ENCODE measurements at regions not wholly inside any gene's neighbourhood (a gene's known extent, or its start where the extent isn't known, plus 50 kb on each side); places are given as distances from the start of the nearest gene placed in this dataset.
"Not testable (repeated sequence)": the region's sequence is repeated elsewhere in the genome, so short reads cannot be mapped to it uniquely, and the experiment has no call there.

DNA sequence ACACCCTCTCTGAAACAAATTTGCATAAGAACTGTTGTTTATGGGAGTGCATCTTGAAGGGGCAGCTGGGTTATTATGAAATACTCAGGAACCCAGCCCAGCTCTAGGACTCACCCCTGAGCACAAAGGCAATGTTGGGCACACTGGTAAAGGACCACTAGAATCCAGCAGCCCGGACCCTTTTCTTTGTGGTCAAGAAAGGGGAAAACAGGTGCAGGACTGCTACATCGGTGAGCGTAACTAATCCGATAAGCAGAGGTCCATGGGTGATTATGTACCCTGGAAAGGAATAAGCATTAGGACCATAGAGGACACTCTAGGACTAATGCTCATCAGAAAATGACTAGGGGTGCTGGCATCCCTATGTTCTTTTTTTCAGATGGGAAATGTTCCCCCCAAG lies 185.0 kb upstream of the GPC6 start:
- H3K27me3 ChIP-seq (ENCODE audit: control insufficient read depth, insufficient read depth, low read length); DNase-seq; H3K36me3 ChIP-seq (replicated peaks; ENCODE audit: control insufficient read depth, insufficient read depth, low read length); H3K4me3 ChIP-seq (ENCODE audit: insufficient read depth, low read depth, low read length): not testable (repeated sequence)

- H3K27me3 ChIP-seq (ENCODE audit: control insufficient read depth, insufficient read depth, low read length) = no peaks in the 10 kb centered on the region
- H3K4me3 ChIP-seq (ENCODE audit: insufficient read depth, low read depth, low read length) = no peak overlapping the region
- no peak for DNase-seq
- no peaks in the 10 kb centered on the region for H3K36me3 ChIP-seq (replicated peaks; ENCODE audit: control insufficient read depth, insufficient read depth, low read length)
Measured at GRCh38 chr13:93045836-93046235, 180.8 kb upstream of the GPC6 start.

DNA sequence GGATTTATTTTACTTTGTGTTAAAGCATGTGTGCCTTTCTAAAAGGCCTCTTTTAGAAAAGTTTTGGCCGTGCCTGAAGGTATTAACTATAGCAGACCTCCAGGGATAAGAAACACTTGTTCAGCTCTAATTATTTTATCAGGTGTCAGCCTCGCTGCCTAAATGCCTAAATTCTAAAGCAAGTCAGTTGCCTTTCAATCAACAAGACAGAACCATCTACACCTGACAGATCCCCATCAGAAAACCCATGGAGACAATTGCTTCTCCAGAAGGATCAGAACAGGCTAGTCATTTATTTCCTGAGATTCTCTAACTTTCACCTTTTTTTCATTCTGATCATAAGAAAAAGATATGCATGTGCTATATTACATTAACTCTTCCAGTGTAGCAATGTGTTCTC lies 171.4 kb upstream of the GPC6 start:
- DNase-seq = no peak
- Histone ChIP-seq H3K36me3 (replicated peaks; ENCODE audit: control insufficient read depth, insufficient read depth, low read length) (no peaks in the 10 kb centered on the region), H3K4me3 (ENCODE audit: insufficient read depth, low read depth, low read length) (no peak overlapping the region), H3K27me3 (ENCODE audit: control insufficient read depth, insufficient read depth, low read length) (no peaks in the 10 kb centered on the region)

GRCh38 chr13:93058301-93058700 lies 168.3 kb upstream of the GPC6 start:
- no peaks in the 10 kb centered on the region for H3K36me3 ChIP-seq (replicated peaks; ENCODE audit: control insufficient read depth, insufficient read depth, low read length)
- H3K27me3 ChIP-seq (ENCODE audit: control insufficient read depth, insufficient read depth, low read length) = no peaks in the 10 kb centered on the region
- no peak for DNase-seq
- no peak overlapping the region for H3K4me3 ChIP-seq (ENCODE audit: insufficient read depth, low read depth, low read length)

DNA sequence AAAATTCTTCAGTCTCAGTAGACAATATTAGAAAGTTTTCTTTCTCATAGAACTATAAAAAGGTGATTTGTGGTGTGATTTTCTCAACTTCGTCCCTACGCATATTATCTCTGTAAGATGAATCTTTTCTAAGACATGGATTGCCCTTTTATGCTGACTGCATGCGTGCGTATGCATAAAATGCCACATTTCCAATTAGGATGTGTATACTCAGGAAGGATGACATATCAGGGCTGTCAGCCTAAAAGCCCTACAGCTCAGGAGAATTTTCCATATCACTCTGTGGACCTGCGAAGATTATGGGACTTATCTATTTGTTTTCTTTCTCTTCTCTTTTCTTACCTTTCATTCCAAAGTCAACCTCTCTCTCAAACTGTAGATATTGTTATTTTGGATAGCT lies 166.5 kb upstream of the GPC6 start:
- DNase-seq = no peak
- Histone ChIP-seq H3K27me3 (ENCODE audit: control insufficient read depth, insufficient read depth, low read length) (no peaks in the 10 kb centered on the region), H3K4me3 (ENCODE audit: insufficient read depth, low read depth, low read length) (no peak overlapping the region), H3K36me3 (replicated peaks; ENCODE audit: control insufficient read depth, insufficient read depth, low read length) (no peaks in the 10 kb centered on the region)

GRCh38 chr13:93066187-93066586 lies 160.4 kb upstream of the GPC6 start:
- no peak for DNase-seq
- no peaks in the 10 kb centered on the region for H3K36me3 ChIP-seq (replicated peaks; ENCODE audit: control insufficient read depth, insufficient read depth, low read length)

DNA sequence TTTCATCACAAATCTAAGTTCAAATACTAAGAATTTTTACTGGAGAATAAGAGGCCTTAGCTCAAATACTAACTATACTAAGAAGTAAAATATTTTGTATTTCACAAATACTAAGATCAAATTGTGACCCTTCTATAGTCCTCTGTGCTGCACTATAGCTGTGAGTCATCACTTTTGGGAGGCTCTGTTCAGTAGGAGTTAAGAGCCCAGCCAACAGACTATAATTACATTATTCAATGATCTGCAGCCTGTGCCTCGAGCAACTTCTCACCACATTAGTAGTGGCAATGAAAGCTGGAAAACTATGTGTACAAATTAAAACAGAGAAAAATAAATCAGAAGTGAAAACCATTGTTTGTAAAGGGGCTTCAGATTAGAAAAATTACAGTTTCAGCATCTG lies 147.3 kb upstream of the GPC6 start:
- Histone ChIP-seq H3K27me3 (ENCODE audit: control insufficient read depth, insufficient read depth, low read length) (no peaks in the 10 kb centered on the region), H3K36me3 (replicated peaks; ENCODE audit: control insufficient read depth, insufficient read depth, low read length) (no peaks in the 10 kb centered on the region), H3K4me3 (ENCODE audit: insufficient read depth, low read depth, low read length) (no peak overlapping the region)
- DNase-seq = no peak

More at GRCh38 chr13:93066187-93066586, 160.4 kb upstream of the GPC6 start:
- H3K27me3 ChIP-seq (ENCODE audit: control insufficient read depth, insufficient read depth, low read length) = no peaks in the 10 kb centered on the region
- no peak overlapping the region for H3K4me3 ChIP-seq (ENCODE audit: insufficient read depth, low read depth, low read length)

- no peak for DNase-seq
- Histone ChIP-seq H3K36me3 (replicated peaks; ENCODE audit: control insufficient read depth, insufficient read depth, low read length) (no peaks in the 10 kb centered on the region), H3K4me3 (ENCODE audit: insufficient read depth, low read depth, low read length) (no peak overlapping the region), H3K27me3 (ENCODE audit: control insufficient read depth, insufficient read depth, low read length) (no peaks in the 10 kb centered on the region)
Measured at GRCh38 chr13:93080166-93080565, 146.4 kb upstream of the GPC6 start.

DNA sequence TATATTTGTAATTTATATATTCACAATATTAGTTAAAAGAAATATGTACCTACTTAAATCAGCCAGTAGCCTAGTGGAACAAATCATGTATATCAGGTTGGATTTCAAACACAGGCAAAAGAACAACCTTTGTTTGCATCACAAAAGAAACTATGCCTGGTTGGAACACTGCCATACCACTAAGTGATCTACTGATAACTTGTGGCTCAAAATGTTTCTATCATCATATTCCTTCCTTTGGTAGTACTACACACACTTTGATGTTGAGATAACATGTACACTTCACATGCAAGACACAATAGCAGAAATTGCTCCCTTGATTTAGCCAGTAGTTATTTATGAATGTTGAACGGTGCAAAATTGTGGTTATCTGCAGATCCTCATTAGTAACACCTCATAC lies 146.0 kb upstream of the GPC6 start:
- H3K4me3 ChIP-seq (ENCODE audit: insufficient read depth, low read depth, low read length) = no peak overlapping the region
- no peak for DNase-seq
- no peaks in the 10 kb centered on the region for H3K27me3 ChIP-seq (ENCODE audit: control insufficient read depth, insufficient read depth, low read length)
- H3K36me3 ChIP-seq (replicated peaks; ENCODE audit: control insufficient read depth, insufficient read depth, low read length) = no peaks in the 10 kb centered on the region

- no peak overlapping the region for H3K4me3 ChIP-seq (ENCODE audit: insufficient read depth, low read depth, low read length)
- H3K27me3 ChIP-seq (ENCODE audit: control insufficient read depth, insufficient read depth, low read length) = no peaks in the 10 kb centered on the region
- H3K36me3 ChIP-seq (replicated peaks; ENCODE audit: control insufficient read depth, insufficient read depth, low read length) = no peaks in the 10 kb centered on the region
- DNase-seq = no peak
Measured at GRCh38 chr13:93086329-93086728, 140.3 kb upstream of the GPC6 start.

GRCh38 chr13:93098972-93099371 lies 127.6 kb upstream of the GPC6 start:
- H3K27me3 ChIP-seq (ENCODE audit: control insufficient read depth, insufficient read depth, low read length) = no peaks in the 10 kb centered on the region
- no peak overlapping the region for H3K4me3 ChIP-seq (ENCODE audit: insufficient read depth, low read depth, low read length)
- no peak for DNase-seq
- no peaks in the 10 kb centered on the region for H3K36me3 ChIP-seq (replicated peaks; ENCODE audit: control insufficient read depth, insufficient read depth, low read length)

GRCh38 chr13:93101226-93101734 lies 125.3 kb upstream of the GPC6 start:
- no peak for DNase-seq
- no peaks in the 10 kb centered on the region for H3K27me3 ChIP-seq (ENCODE audit: control insufficient read depth, insufficient read depth, low read length)
- no peaks in the 10 kb centered on the region for H3K36me3 ChIP-seq (replicated peaks; ENCODE audit: control insufficient read depth, insufficient read depth, low read length)
- H3K4me3 ChIP-seq (ENCODE audit: insufficient read depth, low read depth, low read length) = no peak overlapping the region

GRCh38 chr13:93104270-93104669 lies 122.3 kb upstream of the GPC6 start:
- Histone ChIP-seq H3K4me3 (ENCODE audit: insufficient read depth, low read depth, low read length) (no peak overlapping the region), H3K36me3 (replicated peaks; ENCODE audit: control insufficient read depth, insufficient read depth, low read length) (no peaks in the 10 kb centered on the region), H3K27me3 (ENCODE audit: control insufficient read depth, insufficient read depth, low read length) (no peaks in the 10 kb centered on the region)
- no peak for DNase-seq

DNA sequence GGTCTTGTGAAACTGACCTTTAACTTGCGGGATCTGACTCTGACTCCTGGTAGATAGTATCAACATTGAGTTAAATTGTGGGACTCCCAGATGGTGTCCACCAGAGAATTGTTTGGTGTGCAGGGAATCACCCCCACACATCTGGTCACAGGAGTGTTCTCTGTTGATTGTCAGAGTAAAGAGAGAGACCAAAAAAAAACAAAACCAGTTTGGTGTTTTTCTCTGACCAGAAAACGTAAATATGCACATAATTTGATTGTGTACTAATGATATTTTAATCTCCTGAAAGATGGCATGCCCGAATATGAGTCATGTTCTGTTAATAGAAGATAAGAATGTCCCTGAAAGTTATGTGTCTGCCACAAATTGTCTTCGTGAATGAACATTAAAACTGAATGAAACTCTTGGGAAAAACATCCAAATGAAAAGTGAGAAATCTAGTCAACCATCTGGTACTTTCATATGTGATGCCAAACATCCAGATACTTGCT lies 118.5 kb upstream of the GPC6 start:
- Histone ChIP-seq H3K4me3 (ENCODE audit: insufficient read depth, low read depth, low read length) (no peak overlapping the region), H3K27me3 (ENCODE audit: control insufficient read depth, insufficient read depth, low read length) (no peaks in the 10 kb centered on the region), H3K36me3 (replicated peaks; ENCODE audit: control insufficient read depth, insufficient read depth, low read length) (no peaks in the 10 kb centered on the region)
- no peak for DNase-seq

DNA sequence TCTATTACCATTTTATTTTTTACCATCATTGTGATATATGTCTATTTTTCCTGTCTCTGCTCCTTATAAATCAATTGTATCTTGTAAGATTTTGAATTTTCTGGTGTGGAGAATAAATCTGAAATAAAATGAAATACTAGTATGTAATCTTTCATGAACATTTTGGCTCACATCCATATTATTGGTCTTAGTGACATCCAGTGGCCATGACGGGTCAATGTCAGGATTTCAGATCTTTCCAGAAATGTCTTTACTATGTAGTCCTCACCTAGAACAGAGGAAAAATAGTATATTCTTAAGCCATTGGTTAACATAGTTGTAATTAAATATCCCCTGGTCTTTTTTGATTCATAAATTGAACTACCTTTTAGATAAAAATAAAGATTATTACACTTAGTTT lies 109.8 kb upstream of the GPC6 start:
- Histone ChIP-seq H3K36me3 (replicated peaks; ENCODE audit: control insufficient read depth, insufficient read depth, low read length) (no peaks in the 10 kb centered on the region), H3K27me3 (ENCODE audit: control insufficient read depth, insufficient read depth, low read length) (no peaks in the 10 kb centered on the region), H3K4me3 (ENCODE audit: insufficient read depth, low read depth, low read length) (no peak overlapping the region)
- no peak for DNase-seq

DNA sequence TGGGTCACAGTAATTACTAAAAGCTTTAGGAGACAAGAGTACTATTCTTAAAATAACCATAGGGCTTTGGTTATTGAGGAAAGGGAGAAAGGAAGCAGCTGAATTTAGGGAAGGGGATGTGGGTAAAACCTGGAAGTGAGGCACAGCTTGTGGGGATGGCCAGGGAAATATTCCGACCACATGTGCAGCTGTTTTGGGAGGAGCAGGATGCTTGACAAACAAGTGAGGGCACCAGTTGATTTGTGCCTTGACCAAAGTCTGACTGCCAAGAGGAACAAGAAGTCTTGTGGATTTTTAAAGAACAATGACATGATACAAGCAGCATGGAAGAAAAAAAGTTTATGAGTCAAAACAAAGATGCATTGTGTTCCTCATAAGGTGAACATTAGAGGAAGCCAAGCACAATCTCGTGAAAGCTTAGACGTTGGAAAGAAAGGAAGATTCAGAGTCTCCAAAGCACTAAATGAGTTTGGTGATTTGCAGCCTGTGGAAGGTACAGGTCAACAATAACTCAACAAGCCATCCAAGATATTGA lies 108.5 kb upstream of the GPC6 start:
- Histone ChIP-seq H3K27me3 (ENCODE audit: control insufficient read depth, insufficient read depth, low read length) (no peaks in the 10 kb centered on the region), H3K4me3 (ENCODE audit: insufficient read depth, low read depth, low read length) (no peak overlapping the region), H3K36me3 (replicated peaks; ENCODE audit: control insufficient read depth, insufficient read depth, low read length) (no peaks in the 10 kb centered on the region)
- DNase-seq = no peak
